Activated CD4-positive, alpha-beta T cell treated with anti-CD3 and anti-CD28 coated beads, Interleukin-2, amount 10 ng/mL, durations not matched to agents 7 days and 5 days (primary cell): ENCODE measurements at regions not wholly inside any gene's neighbourhood (a gene's known extent, or its start where the extent isn't known, plus 50 kb on each side); places are given as distances from the start of the nearest gene placed in this dataset.

Experiments used
- CTCF ChIA-PET: fragments of 350-600 bp; sonication (Branson Sonifier 250); formaldehyde crosslinking; loops from one replicate; lab custom pipeline; 2021; ENCODE audit warnings: antibody characterized with exemption; lab: Charles Lee
- POLR2A ChIA-PET: fragments of 350-600 bp; sonication (Branson Sonifier 250); formaldehyde crosslinking; loops from one replicate; lab custom pipeline; 2021; ENCODE audit warnings: antibody characterized with exemption; lab: Charles Lee
- DNase-seq: peaks from one replicate; pipeline ENCODE4 v3.0.0-alpha.2; 2020
- H3K27ac Mint-ChIP-seq: one replicate; pipeline ENCODE4 v1.8.0; 2021; ENCODE audit warnings: mild to moderate bottlenecking, moderate library complexity, mixed read lengths
- H3K27me3 Mint-ChIP-seq: one replicate; pipeline ENCODE4 v1.8.0; 2021; ENCODE audit warnings: mixed read lengths
- H3K36me3 Mint-ChIP-seq: one replicate; pipeline ENCODE4 v1.8.0; 2021; ENCODE audit warnings: low read depth, mixed read lengths
- H3K4me1 Mint-ChIP-seq: one replicate; pipeline ENCODE4 v1.8.0; 2021; ENCODE audit warnings: mixed read lengths
- H3K4me3 Mint-ChIP-seq: one replicate; pipeline ENCODE4 v1.8.0; 2021; ENCODE audit warnings: mild to moderate bottlenecking, moderate library complexity, mixed read lengths
- H3K9me3 Mint-ChIP-seq: one replicate; pipeline ENCODE4 v1.8.0; 2021; ENCODE audit warnings: mixed read lengths

DNA sequence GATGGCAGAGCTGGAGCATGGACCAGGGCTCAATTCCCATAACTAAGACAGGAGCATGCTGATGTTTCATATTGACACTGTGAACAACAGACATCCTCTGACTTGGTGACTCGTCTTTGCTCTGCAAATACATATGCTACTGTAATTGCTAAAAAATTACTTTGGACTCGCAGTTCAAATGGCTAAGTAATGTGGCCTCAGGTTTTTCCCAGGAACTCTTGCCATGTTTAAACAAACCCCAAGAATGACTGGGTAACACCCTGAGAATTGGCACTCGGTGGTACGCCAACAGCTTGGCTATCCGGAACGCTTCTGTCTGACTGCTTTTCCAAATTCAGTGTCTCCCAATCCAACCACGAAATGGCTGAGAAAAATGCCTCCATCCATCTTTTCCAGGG is 456.7 kb upstream of the THBS1 start:
- ChIA-PET POLR2A (no interaction called here), CTCF (no interaction called here)
- no peak for DNase-seq
- Mint-ChIP-seq H3K27me3 (peaks cover 3% of the 10 kb centered on the region), H3K4me3 (no peak overlapping the region), H3K9me3 (no peaks in the 10 kb centered on the region), H3K27ac (no peak overlapping the region), H3K4me1 (peaks cover 11% of the 10 kb centered on the region), H3K36me3 (no peaks in the 10 kb centered on the region)

DNA sequence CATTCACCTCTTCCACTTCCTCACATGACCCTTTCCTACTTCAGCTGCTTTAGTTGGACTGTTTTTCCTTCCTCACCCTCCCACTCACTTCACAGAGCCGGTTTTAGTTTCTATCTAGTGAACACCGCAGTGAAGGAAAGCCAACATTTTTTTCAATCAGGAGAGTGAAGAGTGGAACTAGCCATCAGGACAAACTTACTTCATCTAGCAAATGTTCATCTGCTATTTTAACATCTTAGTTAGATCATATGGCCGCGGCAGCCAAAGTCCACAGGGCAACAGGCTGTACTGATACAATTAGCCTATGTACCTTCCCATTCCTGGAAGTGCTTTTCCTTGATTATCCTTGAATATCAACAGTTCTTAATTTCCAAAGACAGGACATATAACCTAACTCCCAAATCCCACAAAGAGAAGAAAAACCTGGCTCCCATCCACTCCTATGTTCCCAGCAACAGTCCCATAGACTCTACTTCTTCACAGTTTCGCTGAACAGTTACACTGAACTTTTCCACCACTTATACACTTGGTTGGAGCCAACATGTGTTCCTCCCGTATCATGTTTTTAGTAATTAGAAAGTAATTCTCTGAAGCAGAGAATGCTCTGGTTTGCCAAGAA is 456.2 kb upstream of the THBS1 start:
- ChIA-PET POLR2A (no interaction called here), CTCF (no interaction called here)
- H3K4me1 Mint-ChIP-seq: peaks cover 11% of the 10 kb centered on the region
- no peaks in the 10 kb centered on the region for H3K36me3 Mint-ChIP-seq
- H3K4me3 Mint-ChIP-seq: no peak overlapping the region
- DNase-seq: no peak
- peaks cover 3% of the 10 kb centered on the region for H3K27me3 Mint-ChIP-seq
- H3K9me3 Mint-ChIP-seq: no peaks in the 10 kb centered on the region
- no peak overlapping the region for H3K27ac Mint-ChIP-seq

DNA sequence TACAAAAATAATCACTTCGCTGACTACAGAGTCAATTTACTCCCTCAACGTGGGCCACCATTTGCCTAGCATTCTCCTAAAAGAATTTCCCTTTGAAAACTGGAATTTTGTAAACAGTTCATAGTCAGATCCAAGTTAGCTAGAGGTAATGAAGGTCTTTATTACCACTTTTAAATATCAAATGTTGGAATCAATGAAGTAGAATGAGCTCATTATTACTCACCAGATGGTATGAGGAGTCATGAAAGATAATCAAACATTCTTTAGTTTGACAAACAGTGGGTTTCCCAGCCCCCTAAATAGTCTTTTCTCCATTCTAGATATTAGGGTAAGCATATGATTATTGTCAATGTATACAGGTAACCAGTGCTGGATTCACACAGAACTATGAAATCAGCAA is 455.7 kb upstream of the THBS1 start:
- Mint-ChIP-seq H3K4me1 (peaks cover 11% of the 10 kb centered on the region), H3K27me3 (peaks cover 3% of the 10 kb centered on the region), H3K9me3 (no peaks in the 10 kb centered on the region), H3K4me3 (no peak overlapping the region), H3K36me3 (no peaks in the 10 kb centered on the region), H3K27ac (no peak overlapping the region)
- POLR2A ChIA-PET: no interaction called here
- DNase-seq: no peak
- CTCF ChIA-PET: no interaction called here

DNA sequence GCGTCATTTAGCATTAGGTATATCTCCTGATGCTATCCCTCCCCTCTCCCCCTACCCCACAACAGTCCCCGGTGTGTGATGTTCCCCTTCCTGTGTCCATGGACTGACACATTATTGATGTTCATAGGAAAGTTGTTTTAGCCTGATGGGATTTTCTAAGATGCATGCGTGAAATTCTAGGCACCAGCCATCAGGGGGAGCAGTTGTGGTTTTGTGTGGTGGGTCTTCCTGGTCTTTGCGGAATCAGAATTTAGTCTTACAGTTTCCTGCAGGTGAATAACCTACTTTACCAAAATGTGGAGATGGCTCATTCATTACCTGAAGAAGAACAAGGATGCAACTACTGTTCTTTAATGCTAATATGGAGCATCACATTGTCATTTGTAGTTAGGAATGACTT is 455.0 kb upstream of the THBS1 start:
- no peaks in the 10 kb centered on the region for H3K36me3 Mint-ChIP-seq
- no peak overlapping the region for H3K4me3 Mint-ChIP-seq
- H3K9me3 Mint-ChIP-seq: no peaks in the 10 kb centered on the region
- CTCF ChIA-PET: no interaction called here
- no peak overlapping the region for H3K27ac Mint-ChIP-seq
- H3K27me3 Mint-ChIP-seq: peaks cover 4% of the 10 kb centered on the region
- POLR2A ChIA-PET: no interaction called here
- peak; percentile 37 for DNase-seq
- peaks cover 11% of the 10 kb centered on the region for H3K4me1 Mint-ChIP-seq

DNA sequence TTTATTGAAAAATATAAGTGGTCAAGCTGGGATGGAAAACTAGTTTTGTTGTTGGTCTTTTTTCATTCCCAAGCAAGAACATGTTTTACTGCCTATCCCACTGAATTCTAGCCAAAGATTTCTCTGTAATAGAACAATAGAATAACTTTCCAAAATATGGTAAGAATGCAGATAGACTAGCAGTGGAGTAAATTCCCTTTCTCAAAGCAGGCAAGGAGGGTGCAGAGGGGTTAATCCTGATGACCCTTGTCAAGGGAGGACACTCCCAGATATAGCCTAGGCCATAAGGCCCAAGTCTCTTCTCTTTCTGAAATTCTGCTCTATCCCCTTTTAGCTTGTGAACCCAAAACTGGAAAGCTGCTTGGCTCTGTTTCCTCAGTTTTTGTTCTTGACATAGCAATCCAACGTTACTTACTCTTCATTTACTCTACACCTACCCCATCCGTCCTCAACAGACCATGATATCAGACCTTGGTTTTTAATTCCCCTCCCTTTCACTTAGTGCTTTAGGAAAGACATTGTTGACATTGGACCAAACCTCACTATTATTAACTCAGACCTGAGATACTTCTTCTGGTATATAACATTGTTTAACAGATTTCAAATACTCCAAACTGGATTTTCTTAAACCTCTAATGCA is 453.6 kb upstream of the THBS1 start:
- no peak for DNase-seq
- CTCF ChIA-PET: interaction anchor here (1.2 kb wide), 1 partner anchor 16 kb away, joined by 3 read pairs; no protein-coding TSS in a partner anchor
- Mint-ChIP-seq H3K36me3 (no peaks in the 10 kb centered on the region), H3K4me3 (no peak overlapping the region), H3K27ac (no peak overlapping the region), H3K27me3 (peaks cover 4% of the 10 kb centered on the region), H3K4me1 (peaks cover 11% of the 10 kb centered on the region), H3K9me3 (no peaks in the 10 kb centered on the region)
- POLR2A ChIA-PET: no interaction called here

DNA sequence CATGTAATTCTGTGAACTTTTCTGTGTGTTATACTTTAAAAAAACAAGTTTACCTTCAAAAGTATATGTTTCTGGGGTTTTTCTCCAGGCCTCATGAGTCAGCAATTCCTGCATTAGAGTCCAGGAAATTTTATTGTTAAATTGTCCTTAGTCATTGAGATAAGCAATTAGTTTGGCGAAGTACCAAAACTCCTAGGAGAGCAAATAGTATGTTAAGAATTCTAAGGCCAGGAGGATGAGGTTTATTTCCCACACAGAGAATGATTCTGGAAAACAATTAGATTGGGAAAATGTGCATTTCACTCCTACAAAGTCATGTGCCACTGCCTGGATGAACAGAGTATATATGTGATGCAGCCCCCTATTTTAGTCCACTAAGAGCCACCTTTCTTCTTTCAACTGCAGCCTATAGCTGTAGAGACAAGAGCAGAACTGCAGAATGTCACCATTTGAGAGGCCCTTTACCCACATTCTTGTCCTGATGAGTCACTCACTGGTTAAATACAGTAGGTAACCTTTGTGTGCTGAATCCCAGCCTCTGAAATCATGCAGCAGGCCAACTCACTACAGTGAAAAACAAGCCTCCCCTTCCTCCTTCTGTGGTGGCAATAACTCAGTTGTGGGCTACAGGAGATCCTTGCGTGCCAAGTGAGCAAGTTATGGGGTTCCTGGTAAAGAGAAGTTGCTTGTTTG is 452.8 kb upstream of the THBS1 start:
- no peaks in the 10 kb centered on the region for H3K36me3 Mint-ChIP-seq
- ChIA-PET POLR2A (no interaction called here), CTCF (no interaction called here)

DNA sequence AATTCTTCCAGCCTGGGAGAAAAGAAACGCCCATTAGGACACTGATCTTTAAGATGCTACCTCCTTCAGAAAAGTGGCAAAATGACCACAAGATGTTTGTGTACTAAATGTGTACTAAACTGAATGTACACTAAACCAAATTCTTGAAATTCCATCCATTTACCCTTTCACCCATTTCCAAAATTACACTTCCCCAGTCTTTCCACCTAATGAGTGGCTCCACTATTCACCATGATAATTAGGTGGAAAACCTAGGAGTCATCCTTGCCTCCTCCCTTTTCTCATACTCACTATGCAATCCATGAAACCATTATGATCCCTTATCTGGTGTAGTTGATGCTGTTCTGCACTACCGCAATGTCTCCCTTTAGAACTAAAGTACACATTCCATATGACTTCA is 452.1 kb upstream of the THBS1 start:
- H3K27me3 Mint-ChIP-seq: peaks cover 10% of the 10 kb centered on the region
- POLR2A ChIA-PET: no interaction called here

More for the DNA sequence above, 452.8 kb upstream of the THBS1 start:
- DNase-seq: no peak
- H3K4me1 Mint-ChIP-seq: peaks cover 11% of the 10 kb centered on the region
- no peaks in the 10 kb centered on the region for H3K9me3 Mint-ChIP-seq
- H3K27me3 Mint-ChIP-seq: peaks cover 10% of the 10 kb centered on the region
- no peak overlapping the region for H3K4me3 Mint-ChIP-seq
- H3K27ac Mint-ChIP-seq: no peak overlapping the region

DNA sequence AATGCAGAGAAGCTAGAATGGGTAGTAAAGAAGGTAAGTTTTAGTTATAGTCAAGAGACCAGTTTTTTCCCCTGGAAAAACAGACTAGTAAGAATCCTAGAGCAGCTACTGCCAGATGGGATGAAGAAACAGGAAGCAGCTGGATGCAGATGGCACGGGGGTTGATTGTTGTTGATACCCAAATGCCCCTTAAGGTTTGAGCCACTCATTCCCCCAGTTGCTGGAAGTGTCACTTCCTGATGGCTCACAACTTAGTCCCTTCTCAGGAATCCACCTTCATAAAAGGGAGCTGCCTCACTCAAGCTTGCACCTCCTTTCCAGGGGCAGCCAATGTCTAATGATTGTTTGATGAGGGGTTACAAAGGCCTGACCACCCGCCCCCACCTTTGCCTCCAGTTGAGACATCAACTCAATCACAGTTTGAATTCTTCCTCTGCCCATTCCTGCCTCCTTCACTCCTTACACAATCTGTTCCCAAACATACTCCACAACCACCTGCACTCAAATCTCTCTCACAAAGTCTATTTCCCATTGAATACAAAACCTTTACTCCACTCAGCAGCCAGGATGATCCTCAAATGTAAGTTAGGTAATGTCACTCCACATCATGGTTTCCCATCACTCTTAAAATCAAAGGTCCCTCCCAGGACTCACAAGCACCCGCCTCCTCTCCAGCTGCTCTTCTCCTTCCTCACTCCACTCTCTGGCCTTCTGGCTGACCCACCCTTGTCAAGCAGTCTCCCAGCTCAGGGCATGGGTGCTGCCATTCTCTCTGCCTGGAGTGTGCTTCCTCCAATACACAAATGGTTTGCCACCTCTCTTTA is 450.1 kb upstream of the THBS1 start:
- Mint-ChIP-seq H3K4me1 (peaks cover 11% of the 10 kb centered on the region), H3K27me3 (peaks cover 10% of the 10 kb centered on the region), H3K4me3 (no peak overlapping the region), H3K27ac (no peak overlapping the region), H3K9me3 (no peaks in the 10 kb centered on the region), H3K36me3 (no peaks in the 10 kb centered on the region)
- ChIA-PET CTCF (interaction anchor here (0.6 to 1.4 kb wide), 2 partner anchors 11 to 36 kb away, joined by 3 read pairs; no protein-coding TSS in a partner anchor), POLR2A (no interaction called here)
- DNase-seq: no peak

More for the DNA sequence above, 452.1 kb upstream of the THBS1 start:
- DNase-seq: no peak
- Mint-ChIP-seq H3K4me1 (peaks cover 11% of the 10 kb centered on the region), H3K4me3 (no peak overlapping the region), H3K27ac (no peak overlapping the region), H3K36me3 (no peaks in the 10 kb centered on the region), H3K9me3 (no peaks in the 10 kb centered on the region)
- CTCF ChIA-PET: no interaction called here

DNA sequence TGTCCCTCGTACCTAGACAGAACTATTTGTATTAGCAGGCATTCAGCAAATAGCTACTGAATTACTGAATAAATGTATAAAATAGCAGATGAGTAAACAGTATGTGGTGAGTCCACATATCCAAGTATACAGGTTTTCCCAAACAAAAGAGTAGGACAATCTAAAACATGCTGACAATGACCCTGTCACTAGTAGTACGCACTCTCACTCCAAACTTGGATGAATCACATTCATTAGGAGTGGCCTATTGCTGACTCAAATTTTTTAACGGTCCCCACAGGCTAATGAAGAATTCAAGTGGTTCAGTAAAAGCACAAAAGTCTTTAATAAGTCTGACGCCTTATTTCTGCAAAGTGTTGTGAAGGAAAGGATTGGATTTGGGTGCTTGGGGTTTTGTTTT is 449.3 kb upstream of the THBS1 start:
- Mint-ChIP-seq H3K9me3 (no peaks in the 10 kb centered on the region), H3K27me3 (peaks cover 10% of the 10 kb centered on the region), H3K4me1 (peaks cover 7% of the 10 kb centered on the region), H3K4me3 (no peak overlapping the region), H3K36me3 (no peaks in the 10 kb centered on the region), H3K27ac (no peak overlapping the region)
- CTCF ChIA-PET: interaction anchor here (0.6 to 1.4 kb wide), 2 partner anchors 10 to 37 kb away, joined by 3 read pairs; no protein-coding TSS in a partner anchor
- DNase-seq: no peak
- POLR2A ChIA-PET: no interaction called here

DNA sequence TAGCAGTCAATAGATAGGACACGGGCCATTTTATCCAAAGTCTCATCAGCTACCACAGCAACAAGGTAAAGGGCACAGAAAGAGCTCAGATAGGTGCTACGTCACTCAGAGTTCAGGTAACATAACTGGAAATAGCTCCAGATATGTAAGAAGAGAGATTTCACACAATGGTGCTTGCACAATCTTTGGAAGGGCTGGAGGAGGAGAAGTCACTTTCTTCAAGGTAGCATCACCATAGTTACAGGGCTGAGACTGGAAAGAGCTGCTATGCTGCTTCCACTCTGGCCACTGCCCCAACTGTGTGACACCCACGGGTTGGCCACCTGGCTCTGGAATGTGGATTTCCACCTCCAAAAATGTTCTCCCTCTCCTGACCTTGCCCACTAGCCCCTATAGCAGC is 448.8 kb upstream of the THBS1 start:
- ChIA-PET POLR2A (no interaction called here), CTCF (no interaction called here)
- DNase-seq: no peak
- Mint-ChIP-seq H3K27me3 (peaks cover 14% of the 10 kb centered on the region), H3K4me3 (no peak overlapping the region), H3K27ac (no peak overlapping the region), H3K36me3 (no peaks in the 10 kb centered on the region), H3K4me1 (peaks cover 7% of the 10 kb centered on the region), H3K9me3 (no peaks in the 10 kb centered on the region)

DNA sequence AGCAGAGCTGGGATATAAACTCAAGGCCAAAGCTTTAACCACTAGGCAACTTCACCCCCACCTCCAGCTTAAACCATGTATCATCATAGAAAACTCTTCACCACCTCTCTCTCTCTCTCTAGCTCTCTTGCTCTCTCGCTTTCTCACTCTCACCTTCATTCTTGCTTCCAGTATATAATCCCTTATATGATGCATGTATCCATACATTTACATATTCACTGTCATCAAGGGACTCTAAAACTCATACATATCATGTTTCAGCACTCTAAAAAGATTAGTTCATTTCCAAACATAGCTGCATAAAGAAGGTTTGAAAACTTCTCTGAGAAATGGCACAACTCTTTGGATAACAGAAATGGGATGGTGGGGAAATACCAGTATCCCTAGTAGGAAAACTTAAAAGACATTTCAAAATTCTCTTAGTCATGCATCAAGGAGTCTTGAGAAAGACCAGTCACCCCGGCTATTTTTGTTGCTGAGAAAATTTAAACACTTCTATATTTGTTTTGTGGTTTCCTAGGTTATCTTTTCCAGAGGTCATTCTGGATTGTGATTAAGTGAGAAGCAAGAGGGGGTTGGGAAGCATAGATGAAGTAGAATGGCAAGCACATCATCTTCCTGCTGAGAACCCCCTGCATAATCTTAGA is 447.8 kb upstream of the THBS1 start:
- peaks cover 5% of the 10 kb centered on the region for H3K4me1 Mint-ChIP-seq
- H3K4me3 Mint-ChIP-seq: no peak overlapping the region
- CTCF ChIA-PET: no interaction called here
- DNase-seq: no peak
- no peak overlapping the region for H3K27ac Mint-ChIP-seq
- H3K27me3 Mint-ChIP-seq: peaks cover 19% of the 10 kb centered on the region
- POLR2A ChIA-PET: interaction anchor here (0.5 kb wide), 1 partner anchor 12 kb away, joined by 3 read pairs; no protein-coding TSS in a partner anchor
- H3K9me3 Mint-ChIP-seq: no peaks in the 10 kb centered on the region
- H3K36me3 Mint-ChIP-seq: no peaks in the 10 kb centered on the region

DNA sequence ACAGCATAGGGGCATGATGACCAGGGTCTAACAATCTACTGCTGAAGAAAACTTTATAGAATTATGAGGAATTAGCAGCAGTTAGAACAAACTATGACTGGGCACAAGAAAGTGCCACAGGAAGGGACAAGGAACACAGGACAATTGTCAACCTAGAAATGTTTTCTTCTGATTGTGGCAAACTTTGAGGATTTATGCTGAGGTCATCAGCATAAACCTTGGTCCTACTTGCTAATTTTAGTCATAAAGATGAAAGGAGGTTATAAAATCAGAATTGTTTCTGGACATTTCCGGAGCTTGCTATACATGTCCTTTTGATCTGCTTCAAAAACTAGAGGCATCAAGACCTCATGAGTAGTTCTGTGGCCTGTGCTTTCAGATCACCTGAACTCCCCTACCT is 446.6 kb upstream of the THBS1 start:
- Mint-ChIP-seq H3K27ac (no peak overlapping the region), H3K27me3 (peaks cover 27% of the 10 kb centered on the region), H3K36me3 (no peaks in the 10 kb centered on the region), H3K4me3 (no peak overlapping the region), H3K4me1 (no peaks in the 10 kb centered on the region), H3K9me3 (no peaks in the 10 kb centered on the region)
- ChIA-PET CTCF (interaction anchor here (0.6 kb wide), 2 partner anchors 71 to 283 kb away, joined by 3 read pairs; no protein-coding TSS in a partner anchor), POLR2A (no interaction called here)
- DNase-seq: no peak
